A673 (cell line): ENCODE measurements at regions not wholly inside any gene's neighbourhood (a gene's known extent, or its start where the extent isn't known, plus 50 kb on each side); places are given as distances from the start of the nearest gene placed in this dataset.

Source experiments
- CTCF ChIP-seq: fragments of 300-800, 200-600 bp; sonication (generic); conservative IDR thresholded peaks from 2 replicates; pipeline ENCODE4 v1.5.1; 2017; ENCODE audit warnings: low read depth, mild to moderate bottlenecking, antibody characterized with exemption, low read length, moderate library complexity, mixed read lengths
- EZH2 ChIP-seq: fragments of 200-600 bp; sonication (generic); IDR thresholded peaks from 2 replicates; pipeline ENCODE4 v1.6.1; 2017; ENCODE audit warnings: borderline replicate concordance, low read depth, mild to moderate bottlenecking, mixed read lengths, antibody characterized with exemption, low read length; ENCODE audit not compliant: poor library complexity, severe bottlenecking

GRCh38 chrX:63993936-63994335, 208.9 kb upstream of the ARHGEF9 start:
- TF ChIP-seq CTCF (no peak), EZH2 (no peak)
